Suprapubic skin (tissue), 3 donors: ENCODE measurements at regions not wholly inside any gene's neighbourhood (a gene's known extent, or its start where the extent isn't known, plus 50 kb on each side); places are given as distances from the start of the nearest gene placed in this dataset.

Experiments
- CTCF ChIP-seq, 2 donors: fragments of 200-600 bp in 1 of 2; fragments of 450-650 bp in 1 of 2; sonication (generic) in 1 of 2; IDR thresholded peaks; one replicate each; pipeline ENCODE4 v1.5.1; 2016 to 2019; ENCODE audit warnings: antibody characterized with exemption in 2 of 2, mild to moderate bottlenecking in 1 of 2, moderate library complexity in 1 of 2
- POLR2A ChIP-seq, 2 donors: fragments of 450-650 bp; IDR thresholded peaks; one replicate each; pipeline ENCODE4 v1.6.1; 2017; ENCODE audit warnings: antibody characterized with exemption in 2 of 2, mild to moderate bottlenecking in 2 of 2, moderate library complexity in 2 of 2

DNA sequence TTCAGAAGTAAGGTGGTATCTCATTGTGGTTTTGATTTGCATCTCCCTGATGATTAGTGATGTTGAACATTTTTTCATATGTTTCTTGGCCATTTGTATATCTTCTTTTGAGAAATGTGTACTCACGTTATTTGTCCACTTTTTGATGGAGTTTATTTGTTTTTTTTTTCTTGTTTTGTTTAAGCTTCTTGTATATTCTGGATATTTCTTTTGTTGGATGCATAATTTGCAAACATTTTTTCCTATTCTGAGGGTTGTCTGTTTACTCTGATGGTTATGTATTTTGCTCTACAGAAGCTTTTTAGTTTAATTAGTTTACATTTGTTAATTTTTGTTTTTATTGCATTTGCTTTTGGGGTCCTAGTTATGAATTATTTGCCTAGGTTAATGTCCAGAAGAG, 927.4 kb upstream of the LRFN5 start:
- no peak for TF ChIP-seq POLR2A (IDR thresholded peaks at IDR 0.05)
- no peak for TF ChIP-seq CTCF (IDR thresholded peaks at IDR 0.05)
